BE2C (cell line): ENCODE measurements at regions not wholly inside any gene's neighbourhood (a gene's known extent, or its start where the extent isn't known, plus 50 kb on each side); places are given as distances from the start of the nearest gene placed in this dataset.

Source experiments
- DNase-seq: peaks from one replicate; pipeline ENCODE4 v3.0.0-alpha.2; 2020
- H3K27me3 ChIP-seq: fragments of 250-450 bp; sonication (Bioruptor Pico); 2 replicates; pipeline ENCODE4 v1.5.1; 2020; ENCODE audit warnings: mild to moderate bottlenecking
- H3K36me3 ChIP-seq: fragments of 250-450 bp; sonication (Bioruptor Pico); 2 replicates; pipeline ENCODE4 v1.5.1; 2020; ENCODE audit warnings: mild to moderate bottlenecking
- H3K4me1 ChIP-seq: fragments of 250-450 bp; sonication (Bioruptor Pico); 2 replicates; pipeline ENCODE4 v1.5.1; 2020
- H3K4me3 ChIP-seq: 2 replicates; pipeline ENCODE4 v1.5.1; 2011; ENCODE audit warnings: low read depth, low read length
- H3K9me3 ChIP-seq: fragments of 250-450 bp; sonication (Bioruptor Pico); 2 replicates; pipeline ENCODE4 v1.5.1; 2020
- TF ChIP-seq, protein P1 (sequence below): IDR thresholded peaks from 2 replicates; pipeline ENCODE4 v1.5.1; 2012; ENCODE audit warnings: mild to moderate bottlenecking, low read depth, low read length

DNA sequence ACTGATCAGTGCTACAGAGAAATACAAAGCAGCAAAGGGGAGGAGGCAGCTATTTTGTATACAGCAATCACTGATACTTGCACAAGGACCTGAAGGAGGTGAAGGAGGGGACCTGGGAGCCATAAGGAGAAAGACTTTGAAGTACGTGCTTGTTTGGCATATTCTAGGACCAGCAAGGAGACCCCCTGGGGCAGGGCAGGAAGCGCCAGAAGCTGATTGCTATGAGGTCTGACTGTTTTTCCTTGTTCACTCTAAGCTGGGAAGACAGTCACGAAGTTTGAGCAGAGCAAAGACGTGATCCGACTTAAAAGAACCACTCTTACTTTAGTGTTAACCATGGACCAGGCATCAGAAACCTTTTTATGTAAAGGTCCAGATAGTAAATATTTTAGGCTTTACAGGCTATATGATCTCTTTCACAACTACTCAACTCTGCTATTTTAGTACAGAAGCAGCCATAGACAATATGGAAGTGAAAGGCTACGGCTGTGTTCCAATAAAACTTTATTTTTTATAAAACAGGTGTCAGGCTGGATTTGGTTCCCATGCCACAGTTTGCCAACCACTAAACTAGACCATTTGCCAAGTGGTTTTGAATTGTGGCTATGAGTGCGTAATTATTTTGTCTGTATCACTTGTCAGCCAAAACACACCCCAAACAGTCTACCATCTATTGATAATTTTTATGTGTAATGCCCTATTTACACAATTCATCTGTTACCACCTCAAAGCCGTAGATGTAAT is 217.9 kb downstream of the PRL start:
- no peak for DNase-seq
- no peaks in the 10 kb centered on the region for H3K36me3 ChIP-seq
- TF ChIP-seq, protein P1, sequence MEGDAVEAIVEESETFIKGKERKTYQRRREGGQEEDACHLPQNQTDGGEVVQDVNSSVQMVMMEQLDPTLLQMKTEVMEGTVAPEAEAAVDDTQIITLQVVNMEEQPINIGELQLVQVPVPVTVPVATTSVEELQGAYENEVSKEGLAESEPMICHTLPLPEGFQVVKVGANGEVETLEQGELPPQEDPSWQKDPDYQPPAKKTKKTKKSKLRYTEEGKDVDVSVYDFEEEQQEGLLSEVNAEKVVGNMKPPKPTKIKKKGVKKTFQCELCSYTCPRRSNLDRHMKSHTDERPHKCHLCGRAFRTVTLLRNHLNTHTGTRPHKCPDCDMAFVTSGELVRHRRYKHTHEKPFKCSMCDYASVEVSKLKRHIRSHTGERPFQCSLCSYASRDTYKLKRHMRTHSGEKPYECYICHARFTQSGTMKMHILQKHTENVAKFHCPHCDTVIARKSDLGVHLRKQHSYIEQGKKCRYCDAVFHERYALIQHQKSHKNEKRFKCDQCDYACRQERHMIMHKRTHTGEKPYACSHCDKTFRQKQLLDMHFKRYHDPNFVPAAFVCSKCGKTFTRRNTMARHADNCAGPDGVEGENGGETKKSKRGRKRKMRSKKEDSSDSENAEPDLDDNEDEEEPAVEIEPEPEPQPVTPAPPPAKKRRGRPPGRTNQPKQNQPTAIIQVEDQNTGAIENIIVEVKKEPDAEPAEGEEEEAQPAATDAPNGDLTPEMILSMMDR, result no peak
- H3K4me1 ChIP-seq, result peaks cover 18% of the 10 kb centered on the region
- H3K27me3 ChIP-seq, result no peaks in the 10 kb centered on the region
- H3K4me3 ChIP-seq, result no peak overlapping the region
- H3K9me3 ChIP-seq, result no peaks in the 10 kb centered on the region

DNA sequence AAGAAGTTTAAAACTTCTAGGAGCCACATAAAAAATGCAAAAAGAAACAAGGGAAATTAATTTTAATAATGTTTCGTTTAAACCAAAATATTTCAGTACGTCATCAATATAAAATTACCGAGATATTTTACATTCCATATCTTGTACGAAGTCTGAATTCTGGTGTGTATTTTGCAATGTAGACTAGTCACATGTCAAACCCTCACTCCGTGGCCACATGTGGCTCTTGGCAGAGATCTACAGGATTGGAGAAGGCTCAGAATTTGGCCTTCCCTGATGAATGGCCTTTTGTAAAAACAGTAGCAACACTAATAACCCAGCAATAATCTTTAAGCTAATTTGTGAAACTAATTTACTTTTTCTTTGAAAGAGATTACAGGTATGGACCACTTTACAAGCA is 217.1 kb downstream of the PRL start:
- Histone ChIP-seq H3K27me3 (no peaks in the 10 kb centered on the region), H3K4me1 (peaks cover 18% of the 10 kb centered on the region), H3K36me3 (no peaks in the 10 kb centered on the region), H3K9me3 (no peaks in the 10 kb centered on the region), H3K4me3 (no peak overlapping the region)
- TF ChIP-seq, protein P1, result no peak
- DNase-seq, result no peak

DNA sequence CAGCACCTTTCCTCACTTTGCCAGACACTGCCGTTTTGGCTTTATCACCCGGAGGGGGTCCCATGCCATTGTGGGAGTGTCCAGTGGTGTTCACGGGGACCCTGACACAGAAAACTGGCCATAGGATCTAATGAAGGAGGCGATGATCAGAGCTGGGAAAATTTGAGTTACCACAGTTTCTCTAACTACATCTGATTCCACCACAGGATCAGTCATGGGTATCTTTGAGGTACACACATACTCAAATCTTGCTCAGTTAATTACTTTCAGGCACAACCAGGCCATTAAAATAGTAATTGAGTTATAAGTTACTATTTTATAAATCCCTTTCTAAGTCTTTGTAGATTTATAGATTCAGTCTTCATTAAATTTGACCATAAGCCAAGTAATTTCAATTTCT is 215.1 kb downstream of the PRL start:
- DNase-seq, result no peak
- TF ChIP-seq, protein P1, result no peak
- Histone ChIP-seq H3K36me3 (no peaks in the 10 kb centered on the region), H3K4me1 (peaks cover 18% of the 10 kb centered on the region), H3K27me3 (no peaks in the 10 kb centered on the region), H3K4me3 (no peak overlapping the region), H3K9me3 (no peaks in the 10 kb centered on the region)

DNA sequence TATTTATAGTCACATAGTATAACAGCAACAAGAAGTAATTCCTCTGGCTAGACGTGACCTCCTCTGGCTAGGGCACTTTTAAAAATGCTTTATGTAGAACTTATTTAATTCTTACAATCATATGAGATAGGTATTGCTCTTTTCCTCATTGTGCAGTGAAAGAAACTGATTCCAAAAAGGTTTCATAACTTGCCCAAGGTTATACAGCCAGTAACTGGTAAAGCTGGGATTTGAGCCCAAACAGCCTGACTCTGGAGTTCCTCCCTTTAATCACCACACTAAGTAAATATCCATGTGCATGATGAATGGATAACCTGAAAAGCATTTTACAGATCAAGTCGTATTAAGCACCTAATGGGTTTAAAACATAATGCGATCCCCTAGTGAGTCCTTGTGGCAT is 214.6 kb downstream of the PRL start:
- no peak for DNase-seq
- Histone ChIP-seq H3K4me3 (no peak overlapping the region), H3K4me1 (peaks cover 14% of the 10 kb centered on the region), H3K9me3 (no peaks in the 10 kb centered on the region), H3K27me3 (no peaks in the 10 kb centered on the region), H3K36me3 (no peaks in the 10 kb centered on the region)
- TF ChIP-seq, protein P1, result no peak

DNA sequence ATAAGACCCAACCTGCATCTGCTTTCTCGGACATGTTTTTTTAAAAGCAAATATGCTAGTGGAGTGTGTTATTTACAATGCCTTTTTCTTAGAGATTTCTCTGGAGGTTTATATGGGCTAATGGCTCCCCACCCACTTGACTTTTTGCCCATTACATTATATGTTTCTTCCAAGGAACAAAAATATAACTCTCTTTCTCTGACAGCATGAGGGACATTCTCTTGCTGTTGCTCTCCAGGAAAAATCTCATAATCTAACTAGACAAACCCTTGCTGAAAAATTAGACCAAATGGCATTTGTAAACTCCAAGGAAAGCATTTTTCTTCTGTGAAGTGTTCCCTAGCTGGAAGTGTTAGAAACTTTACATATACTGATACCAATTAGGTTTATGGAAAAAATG is 213.7 kb downstream of the PRL start:
- Histone ChIP-seq H3K36me3 (no peaks in the 10 kb centered on the region), H3K27me3 (no peaks in the 10 kb centered on the region), H3K4me3 (no peak overlapping the region), H3K9me3 (no peaks in the 10 kb centered on the region), H3K4me1 (peaks cover 13% of the 10 kb centered on the region)
- TF ChIP-seq, protein P1, result no peak
- no peak for DNase-seq

DNA sequence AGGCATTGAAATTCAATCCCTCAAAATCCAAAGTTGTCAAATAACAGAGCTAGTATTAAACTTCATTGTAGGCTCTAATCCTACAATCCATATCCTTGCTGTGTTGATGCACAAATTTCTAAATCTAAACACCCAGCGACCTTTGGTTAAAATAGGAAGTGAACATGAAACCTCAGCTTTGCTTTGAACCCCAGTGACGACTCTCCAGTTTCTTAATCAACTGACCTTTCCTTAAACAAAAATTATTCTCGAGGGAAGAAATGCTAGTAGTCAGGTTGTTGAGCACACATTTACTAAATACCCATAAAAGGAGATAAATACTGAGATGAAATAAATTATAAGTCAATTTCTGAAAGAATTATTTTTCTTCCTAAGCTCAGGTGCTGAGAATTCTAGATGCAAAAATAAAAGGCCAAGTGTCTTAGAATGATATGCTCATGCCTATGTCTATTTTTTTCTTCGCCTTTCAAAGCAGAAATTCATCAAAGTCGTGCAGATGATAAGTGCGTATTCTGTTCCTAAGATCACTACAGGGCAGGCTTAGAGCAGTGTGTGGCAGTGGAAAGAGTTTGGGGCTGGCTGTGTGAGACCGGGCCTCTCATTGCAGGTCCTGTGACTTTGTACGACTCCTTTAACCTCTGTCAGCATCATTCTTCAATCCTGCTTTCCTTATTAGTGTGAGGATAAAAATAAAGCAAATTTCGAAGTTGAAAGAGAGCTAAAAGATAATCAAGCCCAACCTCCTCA is 208.7 kb downstream of the PRL start:
- no peak for DNase-seq
- no peaks in the 10 kb centered on the region for H3K27me3 ChIP-seq
- no peaks in the 10 kb centered on the region for H3K9me3 ChIP-seq
- no peaks in the 10 kb centered on the region for H3K36me3 ChIP-seq
- H3K4me1 ChIP-seq, result no peaks in the 10 kb centered on the region; the same call in 1 of the 2 replicates
- H3K4me3 ChIP-seq, result no peak overlapping the region
- TF ChIP-seq, protein P1, result no peak
